Cerebellar nuclear complex (tissue), 1 donor: ENCODE measurements at regions not wholly inside any gene's neighbourhood (a gene's known extent, or its start where the extent isn't known, plus 50 kb on each side); places are given as distances from the start of the nearest gene placed in this dataset.
"Not testable (repeated sequence)": the region's sequence is repeated elsewhere in the genome, so short reads cannot be mapped to it uniquely, and the experiment has no call there.

Source experiments
- DNase-seq, 2 experiments: peaks; one replicate each; lab custom pipeline; 2025; lab: John Stamatoyannopoulos, UW

DNA sequence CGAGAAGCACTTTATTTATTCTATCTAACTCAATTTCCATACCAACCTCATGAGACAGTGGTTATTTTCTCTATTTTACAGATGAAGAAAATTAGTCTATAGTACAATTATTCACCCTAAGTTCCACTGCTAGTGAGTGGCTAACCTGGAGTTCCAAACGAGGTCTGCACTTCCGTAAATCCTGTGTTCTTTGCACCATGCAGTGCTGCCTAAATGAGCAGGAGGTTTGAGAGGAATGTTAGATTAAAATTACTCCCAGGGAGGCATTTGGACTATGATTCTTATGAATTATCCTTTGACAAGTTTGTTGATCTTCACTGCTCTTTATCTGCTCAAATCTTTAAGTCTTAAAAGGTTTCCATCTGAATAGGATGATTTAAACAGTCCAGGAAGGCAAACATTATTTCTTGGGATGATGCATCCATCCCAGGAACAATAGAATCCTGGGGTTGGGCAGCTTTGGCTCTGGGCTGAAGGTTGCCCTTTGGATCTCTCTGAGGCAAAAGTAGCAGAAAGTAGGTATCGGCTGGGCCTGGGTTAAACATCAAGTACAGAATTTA lies 400.8 kb downstream of the REEP3 start:
- DNase-seq = peak in 1 of 2 experiments; percentile 14

DNA sequence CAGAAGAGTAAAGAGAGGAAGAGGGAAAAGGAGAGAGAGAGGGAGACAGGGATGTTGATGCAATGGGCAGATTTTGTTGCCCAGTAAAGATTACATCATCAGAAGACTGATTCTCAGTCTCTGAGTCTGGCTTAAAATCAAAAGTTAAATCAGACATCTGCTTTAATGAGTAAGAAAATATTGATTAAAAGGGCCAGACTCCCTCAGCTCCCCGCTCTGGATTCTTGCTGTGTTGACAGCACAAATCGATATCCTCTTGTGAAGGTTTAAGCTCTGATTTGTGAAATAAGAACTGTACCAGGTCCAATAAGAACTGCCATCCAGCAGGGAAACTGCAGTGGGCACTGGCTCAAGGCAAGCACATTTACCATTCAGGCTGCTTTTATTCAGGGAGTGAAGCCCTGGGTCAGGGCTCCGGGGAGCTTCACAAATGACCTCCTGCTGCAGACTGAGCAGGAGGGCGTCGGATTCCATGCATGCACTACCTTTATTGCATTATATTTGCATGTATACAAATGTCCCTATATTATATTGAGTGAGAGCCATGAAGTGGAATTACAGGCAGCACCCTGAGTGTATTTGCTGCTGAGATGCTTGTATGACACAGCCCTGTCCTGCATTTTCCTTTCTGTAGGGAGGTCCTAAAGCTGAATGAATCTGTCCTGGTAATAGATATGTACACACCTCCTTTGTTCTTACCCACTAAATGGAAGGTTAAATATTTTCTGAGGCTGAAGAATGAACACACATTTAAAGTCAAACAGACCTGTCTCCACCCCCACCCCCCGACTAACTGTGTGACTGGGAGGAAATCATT lies 401.5 kb downstream of the REEP3 start:
- DNase-seq = peak in 1 of 2 experiments; percentile 28

DNA sequence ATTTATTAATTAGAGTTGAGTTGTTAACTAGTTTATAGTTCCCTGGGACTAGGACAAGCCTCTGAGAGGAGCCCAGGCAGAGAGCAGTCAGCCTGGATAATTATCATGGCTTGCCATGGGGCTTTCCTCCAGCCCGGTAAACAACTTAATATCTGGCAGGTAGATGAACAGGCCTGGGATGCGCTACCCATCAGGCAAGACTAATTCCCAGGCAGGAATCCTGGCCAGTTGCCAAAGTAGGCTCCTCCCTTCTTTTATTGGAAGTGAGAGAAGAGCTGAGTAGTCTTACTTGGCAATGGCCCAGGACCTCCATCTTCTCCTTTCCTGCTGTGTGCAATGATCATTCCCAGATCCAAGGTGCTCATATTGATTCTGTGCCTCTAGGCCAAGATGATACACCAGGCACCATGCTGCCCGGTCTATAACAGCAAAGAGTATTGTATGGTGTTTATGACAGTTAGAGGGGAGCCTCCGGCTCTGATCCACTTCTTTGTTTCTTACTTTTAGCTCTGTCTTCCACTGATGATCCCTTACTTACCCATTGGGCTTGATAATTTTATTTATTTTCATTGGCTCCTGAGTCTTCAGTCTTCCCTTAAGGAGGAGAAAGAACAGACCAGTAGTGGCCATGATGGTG lies 408.7 kb downstream of the REEP3 start:
- DNase-seq = peak in 1 of 2 experiments; percentile 28

DNA sequence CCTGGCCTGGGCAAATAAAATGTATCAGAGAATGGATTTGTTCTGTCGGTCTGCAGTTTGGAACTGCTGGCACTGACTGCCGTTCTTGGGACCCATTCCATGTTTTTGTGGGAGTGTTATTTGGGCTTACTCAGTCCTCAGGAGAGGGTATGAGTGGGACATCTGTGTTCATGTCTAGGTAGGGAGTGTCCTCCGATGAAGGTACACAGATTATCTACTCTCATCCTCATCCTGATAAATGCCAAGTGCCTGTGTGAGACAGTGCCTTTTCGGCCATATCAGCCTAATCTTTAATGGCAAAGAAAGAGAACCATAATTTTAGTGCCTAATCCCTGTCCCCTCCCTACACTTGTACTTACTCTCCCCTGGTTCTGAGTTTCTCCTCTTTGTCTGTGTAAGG lies 409.4 kb downstream of the REEP3 start:
- no peak for DNase-seq

DNA sequence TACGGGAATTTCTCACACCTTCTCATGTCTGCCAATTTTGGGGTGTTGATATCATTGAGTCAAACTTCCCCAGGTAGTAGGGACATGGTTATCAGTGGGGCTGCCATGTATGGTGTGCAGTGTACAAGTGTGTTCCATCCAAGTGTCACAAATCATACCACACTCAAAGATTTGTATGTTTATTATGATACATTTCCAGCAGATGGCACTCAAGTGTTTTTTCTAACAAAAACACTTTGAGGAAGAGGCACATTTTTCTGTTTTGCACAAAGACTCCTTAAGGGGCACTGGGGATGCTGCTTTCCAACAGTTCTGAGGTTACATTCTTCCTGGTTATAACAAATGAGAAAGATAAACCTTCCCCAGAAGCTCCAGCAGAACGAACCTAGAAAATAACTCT lies 414.5 kb downstream of the REEP3 start:
- no peak for DNase-seq

DNA sequence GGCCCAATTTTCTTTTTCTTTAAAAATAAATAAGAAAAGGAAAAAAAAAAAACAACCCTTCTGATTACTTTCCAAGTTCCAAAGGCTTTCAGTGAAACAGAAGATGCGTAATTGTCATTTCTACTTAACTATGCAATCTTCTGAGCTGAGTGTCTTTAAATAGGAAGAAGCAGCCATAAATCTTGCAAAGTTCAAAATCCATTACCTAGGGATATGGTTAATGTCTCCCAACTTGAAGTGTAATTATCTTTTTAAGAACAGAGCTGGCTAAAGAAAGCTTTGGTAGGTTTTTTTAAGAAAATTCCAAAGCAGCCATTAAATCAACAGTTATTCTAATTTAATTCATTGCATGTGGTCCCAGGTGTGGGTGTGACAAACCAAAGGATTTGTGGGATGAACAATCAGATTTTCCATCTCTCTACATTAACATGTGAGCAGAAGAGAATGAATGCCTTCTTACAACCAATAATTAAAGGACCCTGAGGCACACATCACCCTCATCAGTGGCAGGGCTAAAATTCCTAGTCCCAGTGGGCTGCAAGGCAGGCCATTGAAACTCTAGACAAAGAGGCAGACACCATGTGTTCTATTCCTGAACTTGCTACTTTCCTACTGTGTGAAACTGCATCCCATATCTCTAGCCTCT lies 419.2 kb downstream of the REEP3 start:
- no peak for DNase-seq

DNA sequence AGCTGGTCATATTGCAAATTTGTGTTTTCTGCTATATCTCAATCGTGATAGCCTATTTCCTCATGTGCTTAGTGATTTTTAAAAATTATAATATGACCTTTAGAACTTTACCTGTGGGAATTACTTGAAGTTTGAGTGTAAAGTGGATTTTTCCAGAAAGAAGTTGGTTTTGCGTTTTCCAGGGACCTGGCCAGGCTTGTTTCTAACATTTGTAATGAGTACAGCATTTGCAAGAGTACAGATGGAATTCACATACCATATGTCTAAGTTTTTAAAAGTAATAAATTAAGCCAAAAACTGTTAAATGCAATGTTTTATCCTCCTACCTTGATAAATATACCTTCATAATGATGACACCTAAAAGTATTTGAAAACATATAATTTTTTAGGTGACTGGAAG lies 443.2 kb downstream of the REEP3 start:
- no peak for DNase-seq

DNA sequence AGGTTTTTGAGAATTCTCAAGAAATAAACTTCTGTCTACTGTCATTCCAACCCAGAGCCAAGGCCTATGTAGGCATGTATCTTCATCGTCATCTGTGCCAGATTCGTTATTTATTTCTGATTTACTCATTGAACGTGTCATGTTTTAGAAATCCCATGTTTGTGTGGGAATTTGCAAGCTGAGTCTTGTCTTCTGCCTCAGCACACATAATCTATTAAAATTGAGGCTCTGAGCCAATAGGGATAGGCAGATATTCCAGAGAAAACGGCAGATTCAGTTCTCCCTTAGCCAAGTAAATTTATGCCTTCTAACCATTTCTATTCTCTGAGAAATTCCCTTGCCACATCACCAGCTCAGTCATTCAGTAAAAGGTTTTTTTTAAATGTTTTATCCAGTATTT lies 444.6 kb downstream of the REEP3 start:
- DNase-seq = no peak

DNA sequence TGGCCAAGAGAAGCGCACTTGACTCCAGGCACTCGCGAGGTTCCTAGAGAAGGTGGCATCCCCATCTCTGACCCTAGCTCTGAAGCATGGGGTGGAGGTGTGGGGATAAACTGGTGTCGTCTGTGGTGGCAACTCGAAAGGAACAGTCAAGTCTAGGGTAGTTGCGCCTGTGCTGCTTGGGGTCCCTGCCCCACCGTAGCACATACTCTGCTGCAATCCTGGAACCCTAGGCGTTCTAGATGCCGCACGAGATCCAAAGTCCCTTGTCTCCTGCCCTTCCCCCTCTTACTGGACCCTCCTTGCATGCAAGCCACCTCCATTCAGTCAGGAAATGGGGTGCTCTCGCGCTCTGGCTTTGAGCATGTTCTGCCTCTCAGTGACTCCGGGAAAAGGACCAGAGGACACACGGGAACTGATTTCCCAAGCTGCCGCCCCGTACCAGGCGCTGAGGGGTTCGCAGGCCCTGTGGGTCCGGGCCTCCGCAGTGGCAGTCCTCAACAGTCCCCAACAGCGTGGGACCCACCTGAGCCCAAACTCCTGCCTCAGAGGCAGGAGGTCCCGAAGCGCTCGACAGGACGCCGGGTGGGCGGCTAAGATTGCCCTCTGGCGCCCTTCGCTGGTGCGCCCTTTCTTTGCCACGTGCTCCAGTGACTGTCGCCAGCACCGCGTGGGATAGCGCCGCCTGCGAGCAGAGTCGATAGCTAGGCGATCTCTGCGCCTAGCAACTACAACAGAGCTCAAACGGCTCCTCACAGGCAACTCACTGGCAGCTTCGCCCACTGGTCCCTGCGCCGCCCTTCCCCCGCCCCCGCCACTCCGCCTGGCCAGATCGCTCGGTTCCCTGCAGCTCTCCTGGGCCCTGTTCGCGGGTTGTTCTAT lies 452.0 kb downstream of the REEP3 start:
- DNase-seq = no peak

DNA sequence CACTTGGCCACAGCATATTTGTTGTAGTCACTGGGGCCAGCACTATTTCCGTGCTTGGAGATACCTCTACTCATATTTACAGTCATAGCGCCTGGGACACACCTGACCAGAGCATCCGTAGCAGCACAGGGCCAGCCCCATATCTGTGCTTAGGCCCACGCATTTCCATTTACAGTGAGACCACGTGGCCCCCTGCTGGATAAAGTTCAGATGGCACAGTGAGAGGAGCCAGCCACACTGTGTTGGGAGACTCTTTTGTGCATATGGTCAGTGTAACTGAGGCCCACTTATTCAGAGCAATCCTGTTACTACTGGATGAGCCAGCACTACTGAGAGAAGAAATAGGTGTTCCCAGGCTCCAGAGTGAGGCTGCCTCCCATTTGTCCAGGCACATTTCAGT lies 455.3 kb downstream of the REEP3 start:
- no peak for DNase-seq

DNA sequence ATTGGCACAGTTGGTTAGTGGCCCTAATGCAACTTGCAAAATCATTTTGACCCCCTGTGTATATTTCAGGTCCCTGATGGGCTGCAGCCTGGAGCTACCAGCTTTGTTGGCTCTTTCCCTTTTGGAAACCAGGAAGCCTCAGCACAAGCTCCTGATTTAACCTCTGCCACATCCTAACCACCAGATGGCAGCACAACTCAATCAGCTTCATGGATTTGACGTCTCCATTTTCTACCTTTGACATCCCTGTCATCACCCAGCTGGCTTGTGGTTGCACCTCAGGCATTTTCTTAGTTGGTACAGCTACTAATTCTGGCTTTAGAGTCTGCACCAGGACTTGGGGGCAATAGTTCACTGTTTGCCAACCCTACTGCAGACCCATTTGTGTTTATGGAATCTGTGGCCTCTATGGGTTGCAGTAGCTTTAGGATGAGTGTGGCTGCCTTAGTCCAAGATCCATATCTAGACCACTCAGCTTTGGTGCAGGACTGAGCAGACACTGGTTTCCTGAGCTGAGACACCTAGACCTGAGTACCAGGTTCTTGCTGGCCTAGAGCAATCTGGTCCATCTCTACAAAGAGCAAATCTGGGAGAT lies 456.2 kb downstream of the REEP3 start:
- DNase-seq = no peak

DNA sequence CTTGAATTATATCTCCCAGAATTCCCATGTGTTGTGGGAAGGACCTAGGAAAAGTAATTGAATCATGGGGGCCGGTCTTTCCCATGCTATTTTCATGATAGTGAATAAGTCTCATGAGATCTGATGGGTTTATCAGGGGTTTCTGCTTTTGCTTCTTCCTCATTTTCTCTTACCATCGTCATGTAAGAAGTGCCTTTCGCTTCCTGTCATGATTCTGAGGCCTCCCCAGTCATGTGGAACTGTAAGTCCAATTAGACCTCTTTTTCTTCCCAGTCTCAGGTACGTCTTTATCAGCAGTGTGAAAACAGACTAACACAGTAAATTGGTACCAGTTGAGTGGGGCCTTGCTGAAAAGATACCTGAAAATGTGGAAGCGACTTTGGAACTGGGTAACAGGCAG lies 459.7 kb downstream of the REEP3 start:
- DNase-seq = not testable (repeated sequence)

DNA sequence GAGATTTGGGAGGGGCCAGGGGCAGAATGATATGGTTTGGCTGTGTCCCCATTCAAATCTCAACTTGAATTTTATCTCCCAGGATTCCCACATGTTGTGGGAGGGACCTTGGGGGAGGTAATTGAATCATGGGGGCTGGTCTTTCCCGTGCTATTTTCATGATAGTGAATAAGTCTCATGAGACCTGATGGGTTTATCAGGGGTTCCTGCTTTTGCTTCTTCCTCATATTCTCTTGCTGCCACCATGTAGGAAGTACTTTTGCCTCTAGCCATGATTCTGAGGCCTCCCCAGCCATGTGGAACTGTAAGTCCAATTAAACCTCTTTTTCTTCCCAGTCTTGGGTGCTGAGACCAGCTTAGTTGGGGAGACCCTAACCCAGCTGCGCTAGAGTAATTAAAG lies 462.9 kb downstream of the REEP3 start:
- not testable (repeated sequence) for DNase-seq

DNA sequence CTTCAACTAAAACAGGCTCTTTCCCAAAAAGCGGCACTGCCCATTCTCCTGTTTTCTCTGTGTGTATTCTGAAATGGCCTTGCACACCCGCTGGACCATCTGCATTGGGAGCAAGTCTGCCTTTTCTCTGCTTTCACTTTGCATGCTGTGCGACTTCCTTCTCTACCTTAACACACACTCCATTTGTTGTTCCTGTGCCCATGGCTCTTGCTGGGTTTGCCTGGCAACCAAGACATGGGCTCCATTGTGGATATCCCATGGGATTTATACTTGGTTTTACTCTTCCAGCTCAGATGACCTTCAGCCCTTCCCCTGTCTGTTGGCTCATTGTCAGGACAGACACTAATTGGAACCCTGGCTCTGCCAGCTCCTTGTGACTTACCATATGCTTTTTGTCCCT lies 465.3 kb downstream of the REEP3 start:
- peak; percentile 38 to 52 for DNase-seq

DNA sequence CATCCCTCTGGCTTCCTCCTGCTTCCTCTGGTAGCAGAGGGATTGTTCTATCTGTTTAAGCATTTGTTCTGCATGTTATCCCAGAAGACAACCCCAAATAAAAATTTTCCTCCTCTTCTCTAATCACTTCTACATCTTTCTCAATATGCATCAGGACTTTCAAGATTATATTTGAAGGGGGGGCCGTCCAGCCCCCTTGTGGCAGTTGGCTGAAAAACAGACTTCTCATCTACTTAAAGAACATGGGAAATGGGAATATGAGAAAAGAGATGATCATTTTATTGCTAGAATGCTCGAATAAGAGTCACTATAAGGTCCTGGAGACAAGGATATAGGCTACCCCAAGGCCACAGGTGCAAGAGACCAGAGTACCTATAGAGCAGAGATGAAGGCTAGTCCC lies 466.0 kb downstream of the REEP3 start:
- no peak for DNase-seq

DNA sequence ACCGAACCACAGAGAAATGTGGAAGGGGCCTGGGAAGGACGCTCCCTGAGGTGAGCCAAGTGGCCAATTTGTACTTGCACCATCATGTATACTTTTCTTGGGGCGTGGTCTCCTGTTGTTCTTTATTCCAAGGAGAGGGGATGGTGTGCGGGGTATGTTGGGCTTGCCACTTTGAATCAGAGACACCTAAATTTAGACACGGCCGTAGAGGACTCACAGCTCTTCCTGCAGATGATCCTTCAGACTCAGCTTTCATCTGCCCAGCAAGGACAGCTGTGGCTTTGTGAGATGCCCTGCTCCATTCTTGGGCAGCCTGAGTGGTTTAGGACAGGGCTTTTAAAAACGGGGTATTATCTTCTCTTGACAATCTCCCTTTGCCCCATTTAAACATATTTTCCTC lies 473.2 kb downstream of the REEP3 start:
- DNase-seq = no peak

DNA sequence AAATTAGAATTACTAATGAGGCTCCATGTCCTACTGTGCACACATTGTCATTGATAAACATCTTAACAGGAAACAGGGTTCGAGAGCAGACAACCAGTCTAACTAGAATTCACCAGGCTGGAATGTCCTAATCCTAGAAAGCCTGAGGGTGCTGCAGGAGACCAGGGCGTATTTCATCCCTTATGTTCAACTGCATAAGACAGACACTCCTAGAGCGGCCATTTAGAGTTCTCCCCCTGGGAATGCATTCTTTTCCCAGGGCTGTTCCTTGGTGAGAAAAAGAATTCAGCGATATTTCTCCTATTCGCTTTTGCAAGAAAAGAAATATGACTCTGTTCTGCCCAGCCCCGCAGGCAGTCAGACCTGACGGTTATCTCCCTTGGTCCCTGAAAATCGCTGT lies 486.0 kb downstream of the REEP3 start:
- no peak for DNase-seq

DNA sequence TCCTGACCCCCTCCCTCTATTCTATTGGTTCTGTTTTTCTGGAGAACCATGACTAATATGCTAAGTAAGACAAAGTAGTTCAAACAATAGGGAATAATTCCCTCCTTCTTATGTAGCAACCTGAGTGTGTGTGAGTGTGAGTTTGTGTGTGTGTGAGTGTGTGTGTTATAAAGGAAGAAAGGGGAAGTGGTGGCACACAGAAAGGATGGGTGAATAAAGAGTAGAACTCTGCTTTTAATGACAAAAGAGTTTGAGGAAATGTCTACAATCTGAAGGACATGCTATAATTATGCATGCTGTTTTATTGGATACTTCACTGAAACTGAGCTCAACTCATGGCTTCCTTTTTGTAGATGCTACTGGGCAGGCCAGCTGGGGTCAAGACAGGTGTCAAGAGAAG lies 489.5 kb downstream of the REEP3 start:
- DNase-seq = no peak

DNA sequence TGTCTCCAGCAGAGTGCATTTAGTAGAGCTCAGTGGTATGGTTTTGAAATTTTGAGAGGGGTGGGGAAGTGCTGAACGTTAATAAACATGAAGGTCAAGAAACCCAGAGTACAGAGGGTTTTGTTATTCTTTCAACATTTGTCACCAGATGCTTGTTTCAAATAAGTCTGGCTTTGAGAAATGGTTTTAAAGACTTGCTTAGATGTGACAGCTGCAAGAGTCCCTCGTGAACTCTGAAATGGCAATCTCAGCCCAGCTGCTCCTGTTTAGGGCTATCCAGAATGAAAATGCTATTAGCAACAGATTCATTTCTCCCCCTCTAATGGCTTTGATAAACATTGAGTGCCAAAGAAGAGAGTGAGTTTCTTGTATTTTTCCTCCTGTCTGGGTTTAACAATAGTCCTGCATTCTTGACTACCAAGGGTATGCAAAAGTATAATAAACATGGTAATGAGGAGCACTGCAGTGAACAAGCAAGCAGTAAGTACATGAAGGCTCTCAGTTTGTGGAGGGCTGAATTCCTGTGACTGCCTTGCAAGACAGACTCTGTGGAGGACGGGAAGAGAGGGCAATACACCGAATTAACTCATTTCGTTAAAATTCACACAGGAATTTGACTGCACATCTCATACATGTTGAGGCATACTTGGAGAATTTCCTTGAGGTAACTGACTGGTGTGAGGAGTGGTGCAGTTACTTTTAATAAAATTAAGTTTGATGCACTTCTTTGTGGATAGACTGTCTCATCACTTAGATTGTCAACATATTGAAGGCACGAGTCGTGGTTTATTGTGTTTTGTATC lies 490.9 kb downstream of the REEP3 start:
- no peak for DNase-seq

DNA sequence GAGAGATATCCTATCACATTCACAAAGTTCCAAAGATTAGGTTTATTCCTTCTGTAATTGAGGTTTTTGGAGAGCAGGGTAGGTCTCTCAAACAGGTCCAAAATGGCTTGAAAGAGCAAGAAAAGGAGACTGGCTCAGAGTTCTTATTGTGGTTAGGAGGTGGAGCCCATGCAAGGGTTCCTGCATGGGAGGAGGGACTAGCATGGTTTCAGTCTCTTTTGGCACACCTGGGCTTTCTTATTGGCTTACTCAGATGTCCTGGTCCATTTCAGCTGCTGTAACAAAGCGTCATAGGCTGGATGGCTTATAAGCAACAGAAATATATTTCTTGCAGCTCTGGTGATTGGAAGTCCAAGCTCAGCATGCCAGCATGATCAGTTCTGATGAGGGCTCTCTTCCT lies 493.1 kb downstream of the REEP3 start:
- no peak for DNase-seq
